ENCODE measurements at regions not wholly inside any gene's neighbourhood (a gene's known extent, or its start where the extent isn't known, plus 50 kb on each side); places are given as distances from the start of the nearest gene placed in this dataset.

- no peaks in the 10 kb centered on the region for H3K27me3 ChIP-seq (ENCODE audit: insufficient read depth)
- H3K4me3 ChIP-seq = no peak overlapping the region
- H3K27ac Mint-ChIP-seq = no peak overlapping the region
- H3K9me3 Mint-ChIP-seq = peaks cover 15% of the 10 kb centered on the region
- H3K36me3 Mint-ChIP-seq (ENCODE audit: low read depth) = peaks cover 14% of the 10 kb centered on the region
- H3K4me3 Mint-ChIP-seq = no peak overlapping the region
- peaks cover 24% of the 10 kb centered on the region for H3K4me1 Mint-ChIP-seq
- H3K27me3 Mint-ChIP-seq (ENCODE audit: insufficient read depth, low read depth, poor library complexity) = no peaks in the 10 kb centered on the region
- peaks cover 14% of the 10 kb centered on the region for H3K4me1 ChIP-seq (ENCODE audit: insufficient read depth)
- H3K79me2 ChIP-seq (replicated peaks; ENCODE audit: insufficient read depth) = no peaks in the 10 kb centered on the region
- H3F3A ChIP-seq (replicated peaks; ENCODE audit: low read depth) = no peaks in the 10 kb centered on the region
- H3K4me2 ChIP-seq = no peak overlapping the region
- H3K27ac ChIP-seq (ENCODE audit: low read depth) = no peak overlapping the region
- no peak for ATAC-seq
- TF ChIP-seq JUNB (IDR thresholded peaks at IDR 0.05; ENCODE audit: unreplicated experiment) (no peak), CREB1 (CRISPR knock-in tag; IDR thresholded peaks at IDR 0.05; ENCODE audit: low read depth) (no peak), REST (IDR thresholded peaks at IDR 0.05; ENCODE audit: unreplicated experiment) (no peak)
- no peaks in the 10 kb centered on the region for H3K36me3 ChIP-seq (ENCODE audit: insufficient read depth)
- no peak overlapping the region for H2AFZ ChIP-seq
- no peaks in the 10 kb centered on the region for H4K20me1 ChIP-seq (replicated peaks; ENCODE audit: insufficient read depth)
- no peak for DNase-seq (ENCODE audit: low spot score)
- no peaks in the 10 kb centered on the region for H3K9me2 ChIP-seq (ENCODE audit: insufficient read depth)
Observed at GRCh38 chr3:193011958-193012357, 94.3 kb upstream of the MB21D2 start.

GRCh38 chr3:193014902-193015301 is 97.2 kb upstream of the MB21D2 start:
- no peak overlapping the region for H3K27ac ChIP-seq (ENCODE audit: low read depth)
- Mint-ChIP-seq H3K9me3 (peaks cover 15% of the 10 kb centered on the region), H3K27ac (no peak overlapping the region), H3K4me1 (peaks cover 23% of the 10 kb centered on the region), H3K4me3 (no peak overlapping the region), H3K36me3 (ENCODE audit: low read depth) (peaks cover 14% of the 10 kb centered on the region), H3K27me3 (ENCODE audit: insufficient read depth, low read depth, poor library complexity) (no peaks in the 10 kb centered on the region)
- H3K79me2 ChIP-seq (replicated peaks; ENCODE audit: insufficient read depth) = no peaks in the 10 kb centered on the region
- TF ChIP-seq ZNF462 (CRISPR knock-in tag; IDR thresholded peaks at IDR 0.05) (no peak), ZNF114 (CRISPR knock-in tag; IDR thresholded peaks at IDR 0.05) (no peak), EZH2 (IDR thresholded peaks at IDR 0.05; ENCODE audit: low read depth, unreplicated experiment) (no peak), JUNB (IDR thresholded peaks at IDR 0.05; ENCODE audit: unreplicated experiment) (no peak), POLR2AphosphoS5 (IDR thresholded peaks at IDR 0.05; ENCODE audit: low read depth) (no peak), ETS1 (IDR thresholded peaks at IDR 0.05) (no peak)
- H3K9me2 ChIP-seq (ENCODE audit: insufficient read depth) = no peaks in the 10 kb centered on the region
- H3K4me2 ChIP-seq = no peak overlapping the region
- no peaks in the 10 kb centered on the region for H3K36me3 ChIP-seq (ENCODE audit: insufficient read depth)
- ATAC-seq (no peak), DNase-seq (ENCODE audit: low spot score) (no peak)
- no peaks in the 10 kb centered on the region for H3K27me3 ChIP-seq (ENCODE audit: insufficient read depth)
- H4K20me1 ChIP-seq (replicated peaks; ENCODE audit: insufficient read depth) = no peaks in the 10 kb centered on the region
- no peaks in the 10 kb centered on the region for H3F3A ChIP-seq (replicated peaks; ENCODE audit: low read depth)
- H3K4me1 ChIP-seq (ENCODE audit: insufficient read depth) = peaks cover 20% of the 10 kb centered on the region
- H2AFZ ChIP-seq = no peak overlapping the region
- H3K4me3 ChIP-seq = no peak overlapping the region
